GM18505 (cell line): ENCODE measurements at regions not wholly inside any gene's neighbourhood (a gene's known extent, or its start where the extent isn't known, plus 50 kb on each side); places are given as distances from the start of the nearest gene placed in this dataset.
"Not testable (repeated sequence)": the region's sequence is repeated elsewhere in the genome, so short reads cannot be mapped to it uniquely, and the experiment has no call there.

Experiments used
- ATAC-seq: cut with Tn5 transposase; IDR thresholded peaks from one replicate; pipeline ENCODE4 v1.9.1; 2021; ENCODE audit not compliant: unreplicated experiment
- POLR2A ChIP-seq: IDR thresholded peaks from 4 replicates; pipeline ENCODE4 v1.6.1; 2011; ENCODE audit warnings: borderline replicate concordance; ENCODE audit not compliant: insufficient read depth, insufficient read length; ENCODE audit errors: extremely low read depth

DNA sequence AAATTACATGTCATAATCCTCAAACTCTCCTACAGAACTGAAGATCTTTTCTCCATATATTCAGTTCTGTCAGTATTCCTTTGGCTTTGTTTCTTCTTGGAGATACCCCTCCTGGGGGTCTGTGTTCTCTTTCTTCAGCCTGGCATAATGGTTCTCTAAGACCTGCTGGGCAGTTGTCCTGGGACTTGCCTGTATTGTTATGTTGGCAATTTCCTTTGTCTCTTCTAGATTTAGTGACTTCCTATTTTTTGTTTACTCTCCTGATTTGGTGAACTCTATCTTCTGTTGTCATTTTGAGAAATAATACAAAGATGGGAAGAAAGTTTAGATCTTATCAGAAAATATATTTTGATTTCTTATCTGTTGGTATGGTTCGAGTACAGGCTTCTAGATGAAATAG is 127.8 kb downstream of the GOSR1 start:
- no peak for ATAC-seq
- no peak for TF ChIP-seq POLR2A

DNA sequence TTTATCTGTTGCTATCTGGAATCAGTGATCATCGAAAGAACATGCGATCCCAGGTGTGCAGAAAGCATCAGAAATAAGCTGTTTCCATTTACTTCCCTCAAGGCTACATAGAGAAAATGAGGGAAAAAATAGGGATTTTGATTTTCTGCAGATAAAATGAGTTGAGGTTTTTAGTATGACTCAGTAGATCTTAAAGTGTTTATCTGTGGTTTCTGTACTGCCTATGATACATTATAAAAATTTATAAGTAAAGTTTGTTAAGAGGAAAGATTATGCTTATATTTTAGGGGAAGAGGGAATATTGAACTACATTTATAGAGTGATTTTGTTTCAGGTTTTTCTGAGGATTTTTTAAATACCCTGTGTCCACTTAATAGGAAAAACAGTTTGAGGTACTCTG is 125.2 kb downstream of the GOSR1 start:
- ATAC-seq = not testable (repeated sequence)

DNA sequence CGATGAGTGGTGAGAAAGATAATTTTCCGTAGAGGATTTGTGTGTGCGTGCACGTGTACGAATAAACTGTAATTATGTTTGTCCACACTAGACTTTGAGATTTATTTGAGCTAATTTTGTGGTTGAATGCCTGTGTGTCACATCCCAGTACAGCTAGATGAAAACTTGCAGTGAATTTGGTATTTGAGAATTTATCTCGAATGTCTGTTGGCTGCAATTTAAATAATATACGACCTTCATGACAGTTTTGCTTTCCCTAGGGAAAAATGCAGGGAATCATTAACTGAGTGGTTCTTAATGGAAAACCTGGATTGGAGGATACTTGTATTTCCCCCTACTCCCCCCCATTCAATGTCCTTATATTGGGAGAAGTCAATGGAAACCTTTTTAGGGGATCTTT is 124.8 kb downstream of the GOSR1 start:
- ATAC-seq = not testable (repeated sequence)

DNA sequence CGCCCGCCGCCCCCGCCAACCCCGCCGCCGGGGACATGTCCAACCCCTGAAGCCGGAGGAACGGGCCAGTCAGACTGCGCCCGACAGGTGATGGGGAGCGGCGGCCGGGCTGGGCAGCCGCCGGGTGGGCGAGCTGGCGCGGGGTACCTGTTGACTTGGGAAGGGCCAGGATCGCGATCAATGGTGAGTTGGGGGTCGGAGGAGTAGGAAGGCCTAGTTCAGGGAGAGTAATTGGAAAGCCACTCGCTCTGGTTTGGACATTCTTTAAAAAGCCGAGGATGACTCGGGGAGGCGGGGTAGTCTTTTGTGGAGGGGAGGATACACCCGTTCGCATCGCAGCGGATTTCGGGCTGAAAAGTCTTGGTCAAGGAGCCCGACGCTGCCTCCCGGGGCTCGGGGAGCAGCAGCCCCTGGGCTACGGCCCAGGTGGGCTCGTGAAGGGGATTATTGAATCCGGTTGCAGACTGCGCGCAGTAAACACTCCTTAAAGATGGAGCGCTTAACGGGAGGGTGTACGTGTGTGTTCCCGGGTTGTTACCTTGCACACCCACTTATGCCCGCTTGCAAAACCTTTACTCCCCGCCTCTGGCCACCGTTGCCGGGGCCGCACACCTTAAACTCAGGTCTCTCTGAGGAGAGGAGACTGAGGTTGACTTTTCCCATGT is 123.8 kb downstream of the GOSR1 start:
- peak; percentile 36 for ATAC-seq
- TF ChIP-seq POLR2A = no peak

DNA sequence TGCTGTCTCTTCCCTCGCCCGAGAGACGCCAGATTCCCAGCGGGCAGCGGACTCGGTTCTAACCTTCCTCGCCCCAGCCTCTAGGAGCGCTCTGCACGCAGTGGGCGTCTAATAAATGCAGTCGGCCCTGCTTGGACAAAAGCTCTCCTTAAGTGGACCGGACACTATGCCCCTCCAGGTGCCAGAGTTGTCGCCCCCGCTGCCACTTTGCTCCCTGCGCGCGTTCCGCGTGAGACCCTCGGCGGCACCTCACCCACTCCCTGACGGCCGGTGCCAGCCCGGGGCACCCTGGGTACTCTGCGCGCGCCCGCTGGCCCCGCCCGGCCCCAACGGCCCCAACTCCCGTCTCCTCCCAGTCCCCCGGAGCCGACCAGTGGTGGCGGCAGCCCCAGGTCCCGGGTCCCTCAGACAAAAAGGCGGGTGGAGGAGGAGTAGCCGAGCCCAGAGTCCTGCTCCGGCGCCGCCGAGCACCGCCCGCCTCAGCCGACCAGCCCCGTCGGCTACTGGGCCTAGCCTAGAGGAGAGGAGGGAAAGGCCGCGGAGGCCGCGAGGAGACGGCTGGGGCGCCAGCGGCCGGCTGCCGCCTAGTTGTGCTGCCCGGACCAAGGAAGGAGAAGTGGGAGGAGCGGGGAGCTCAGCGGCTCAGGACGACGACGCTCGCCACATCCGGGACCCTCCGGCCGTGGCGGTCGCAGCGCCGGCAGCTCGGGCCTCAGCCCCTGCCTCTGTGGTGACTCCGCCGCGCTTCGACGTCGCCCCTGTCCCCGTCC is 123.0 kb downstream of the GOSR1 start:
- peak; percentile 93 for TF ChIP-seq POLR2A
- peak; percentile 78 for ATAC-seq

DNA sequence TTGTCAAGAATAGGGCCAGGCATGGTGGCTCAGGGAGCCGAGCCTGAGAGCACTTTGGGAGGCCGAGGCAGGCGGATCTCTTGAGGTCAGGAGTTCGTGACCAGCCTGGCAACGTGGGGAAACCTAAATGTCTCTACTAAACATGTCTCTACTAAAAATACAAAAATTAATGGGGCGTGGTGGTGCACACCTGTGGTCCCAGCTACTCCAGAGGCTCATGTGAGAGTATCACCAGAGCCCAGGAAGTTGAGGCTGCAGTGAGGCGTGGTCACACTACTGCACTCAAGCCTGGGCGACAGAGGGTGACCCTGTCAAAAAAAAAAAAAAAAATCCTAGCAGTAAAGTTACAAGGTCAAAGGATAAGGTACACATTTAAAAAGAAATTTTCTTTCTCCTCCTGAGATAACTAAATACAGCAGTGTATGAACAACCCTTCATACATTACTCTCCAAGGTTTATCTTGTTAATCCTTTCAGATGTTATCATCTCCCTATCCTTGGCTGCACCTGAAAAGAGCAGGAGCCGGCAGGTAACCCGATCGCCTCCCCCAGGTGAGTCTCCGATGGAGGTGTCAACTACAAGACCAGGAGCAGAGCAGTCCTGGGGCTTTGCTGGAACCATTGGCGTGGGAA is 122.3 kb downstream of the GOSR1 start:
- no peak for ATAC-seq
- no peak for TF ChIP-seq POLR2A

DNA sequence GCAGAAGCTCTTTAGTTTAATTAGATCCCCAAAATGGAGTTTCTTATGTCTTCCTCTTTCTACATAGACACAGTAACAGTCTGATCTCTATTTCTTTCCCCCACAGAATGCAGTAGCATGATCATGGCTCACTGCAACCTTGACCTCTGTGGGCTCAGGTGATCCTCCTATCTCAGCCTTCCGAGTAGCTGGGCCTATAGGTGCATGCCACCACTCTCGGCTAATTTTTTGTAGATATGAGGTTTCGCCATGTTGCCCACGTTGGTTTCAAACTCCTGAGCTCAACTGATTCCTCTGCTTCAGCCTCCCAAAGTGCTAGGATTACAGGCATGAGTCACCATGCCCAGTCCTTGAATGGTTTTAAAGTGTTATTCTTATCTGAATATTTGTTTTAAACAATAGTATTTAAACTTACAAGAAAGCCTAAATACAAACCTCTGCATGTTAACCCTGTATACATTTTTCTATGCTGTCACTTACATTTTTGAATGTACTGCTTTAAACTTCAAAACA is 120.6 kb downstream of the GOSR1 start:
- ATAC-seq = no peak
- TF ChIP-seq POLR2A = no peak

DNA sequence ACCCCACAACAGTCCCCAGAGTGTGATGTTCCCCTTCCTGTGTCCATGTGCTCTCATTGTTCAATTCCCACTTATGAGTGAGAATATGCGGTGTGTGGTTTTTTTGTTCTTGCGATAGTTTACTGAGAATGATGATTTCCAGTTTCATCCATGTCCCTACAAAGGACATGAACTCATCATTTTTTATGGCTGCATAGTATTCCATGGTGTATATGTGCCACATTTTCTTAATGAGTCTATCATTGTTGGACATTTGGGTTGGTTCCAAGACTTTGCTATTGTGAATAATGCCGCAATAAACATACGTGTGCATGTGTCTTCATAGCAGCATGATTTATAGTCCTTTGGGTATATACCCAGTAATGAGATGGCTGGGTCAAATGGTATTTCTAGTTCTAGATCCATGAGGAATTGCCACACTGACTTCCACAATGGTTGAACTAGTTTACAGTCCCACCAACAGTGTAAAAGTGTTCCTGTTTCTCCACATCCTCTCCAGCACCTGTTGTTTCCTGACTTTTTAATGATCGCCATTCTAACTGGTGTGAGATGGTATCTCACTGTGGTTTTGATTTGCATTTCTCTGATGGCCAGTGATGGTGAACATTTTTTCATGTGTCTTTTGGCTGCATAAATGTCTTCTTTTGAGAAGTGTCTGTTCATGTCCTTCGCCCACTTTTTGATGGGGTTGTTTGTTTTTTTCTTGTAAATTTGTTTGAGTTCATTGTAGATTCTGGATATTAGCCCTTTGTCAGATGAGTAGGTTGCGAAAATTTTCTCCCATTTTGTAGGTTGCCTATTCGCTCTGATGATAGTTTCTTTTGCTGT is 120.0 kb downstream of the GOSR1 start:
- not testable (repeated sequence) for ATAC-seq

DNA sequence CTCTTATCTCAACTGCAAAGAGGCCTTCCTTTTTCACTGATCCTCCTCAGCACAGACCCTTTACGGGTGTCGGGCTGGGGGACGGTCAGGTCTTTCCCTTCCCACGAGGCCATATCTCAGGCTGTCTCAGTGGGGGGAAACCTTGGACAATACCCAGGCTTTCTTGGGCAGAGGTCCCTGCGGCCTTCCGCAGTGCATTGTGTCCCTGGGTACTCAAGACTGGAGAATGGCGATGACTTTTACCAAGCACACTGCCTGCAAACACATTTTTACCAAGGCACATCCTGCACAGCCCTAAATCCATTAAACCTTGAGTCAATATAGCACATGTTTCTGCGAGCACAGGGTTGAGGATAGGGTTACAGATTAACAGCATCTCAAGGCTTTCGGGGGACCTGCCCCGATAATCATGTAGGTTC is 117.8 kb downstream of the GOSR1 start:
- not testable (repeated sequence) for ATAC-seq

DNA sequence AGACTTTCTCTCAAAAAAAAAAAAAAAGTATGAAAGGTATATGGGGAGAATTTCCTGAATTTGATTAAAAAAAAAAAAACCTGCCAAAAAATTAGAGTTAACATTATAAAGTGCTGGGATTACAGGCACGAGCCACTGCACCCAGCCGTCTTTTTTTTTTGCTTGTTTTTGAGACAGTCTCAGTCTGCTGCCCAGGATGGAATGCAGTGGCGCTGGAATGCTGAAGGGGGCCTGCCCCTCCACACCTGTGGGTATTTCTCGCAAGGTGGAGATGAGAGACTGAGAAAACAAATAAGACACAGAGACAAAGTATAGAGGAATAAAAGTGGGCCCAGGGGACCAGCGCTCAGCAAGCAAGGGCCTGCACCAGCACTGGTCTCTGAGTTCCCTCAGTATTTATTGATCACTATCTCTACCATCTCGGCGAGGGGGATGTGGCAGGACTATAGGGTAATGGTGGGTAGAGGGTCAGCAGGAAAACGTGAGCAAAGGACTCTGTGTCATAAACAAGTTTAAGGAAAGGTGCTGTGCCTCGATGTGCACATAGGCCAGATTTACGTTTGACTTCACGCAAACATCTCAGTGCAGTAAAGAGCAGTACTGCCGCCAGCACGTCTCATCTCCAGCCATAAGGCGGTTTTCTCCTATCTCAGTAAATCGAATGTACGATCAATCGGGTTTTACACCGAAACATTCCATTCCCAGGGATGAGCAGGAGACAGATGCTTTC is 117.2 kb downstream of the GOSR1 start:
- ATAC-seq = no peak
- no peak for TF ChIP-seq POLR2A

DNA sequence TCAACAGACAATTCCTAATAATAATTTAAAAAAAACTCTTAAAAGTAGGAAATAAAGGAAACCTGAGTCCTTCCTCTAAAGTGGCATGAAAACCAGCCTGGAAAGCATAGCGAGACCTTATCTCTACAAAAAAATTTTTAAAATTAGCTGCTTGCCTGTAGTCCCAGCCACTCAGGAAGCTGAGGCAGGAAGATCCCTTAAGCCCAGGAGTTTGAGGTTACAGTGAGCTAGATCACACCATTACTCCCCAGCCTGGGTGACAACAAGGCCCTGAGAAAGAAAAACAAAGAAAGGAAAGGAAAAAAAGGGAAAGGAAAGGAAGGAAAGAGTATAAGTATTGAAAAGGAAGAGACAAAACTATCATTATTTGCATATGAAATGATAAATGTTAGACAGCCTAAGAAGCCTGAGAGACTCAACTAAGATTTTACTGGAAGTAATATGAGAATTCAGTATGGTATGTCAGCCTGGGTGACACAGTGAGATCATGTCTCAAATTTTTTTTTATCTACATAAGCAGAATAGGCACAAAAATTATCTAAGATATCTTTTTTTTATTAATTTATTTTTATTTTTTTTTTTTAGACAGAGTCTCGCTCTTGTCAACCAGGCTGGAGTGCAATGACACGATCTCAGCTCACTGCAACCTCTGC is 113.0 kb downstream of the GOSR1 start:
- no peak for ATAC-seq
- TF ChIP-seq POLR2A = no peak

DNA sequence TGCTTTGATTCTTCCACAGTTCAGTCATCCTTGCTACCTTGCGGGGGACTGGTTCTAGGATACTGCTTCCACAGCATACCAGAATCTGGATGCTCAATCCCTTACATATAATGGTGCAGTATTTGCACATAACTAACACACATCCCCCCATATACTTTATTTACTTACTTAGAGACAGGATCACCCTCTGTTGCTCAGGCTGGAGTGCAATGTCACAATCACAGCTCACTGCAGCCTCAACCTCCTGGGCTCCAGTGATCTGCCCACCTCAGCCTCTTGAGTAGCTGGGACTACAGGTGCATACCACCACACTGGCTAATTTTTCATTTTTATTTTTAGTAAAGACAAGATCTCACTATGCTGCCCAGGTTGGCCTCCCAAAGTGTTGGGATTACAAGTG is 112.2 kb downstream of the GOSR1 start:
- TF ChIP-seq POLR2A = no peak
- no peak for ATAC-seq

DNA sequence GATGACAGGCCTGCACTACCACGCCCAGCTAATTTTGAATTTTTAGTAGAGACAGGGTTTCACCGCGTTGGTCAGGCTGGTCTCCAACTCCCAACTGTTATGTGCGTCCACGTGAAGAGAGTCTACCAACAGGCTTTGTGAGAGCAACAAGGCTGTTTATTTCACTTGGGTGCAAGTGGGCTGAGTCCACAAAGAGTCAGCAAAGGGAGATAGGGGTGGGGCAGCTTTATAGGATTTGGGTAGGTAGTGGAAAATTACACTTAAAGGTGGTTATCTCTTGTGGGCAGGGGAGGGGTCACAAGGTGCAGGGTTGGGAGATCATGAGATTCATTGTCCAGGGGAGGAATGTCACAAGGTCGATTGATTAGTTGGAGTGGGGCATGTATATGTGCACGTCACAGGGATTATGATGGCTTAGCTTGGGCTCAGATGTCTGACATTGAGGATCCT is 111.6 kb downstream of the GOSR1 start:
- TF ChIP-seq POLR2A = no peak
- no peak for ATAC-seq
